PC-3 (cell line): ENCODE measurements at regions not wholly inside any gene's neighbourhood (a gene's known extent, or its start where the extent isn't known, plus 50 kb on each side); places are given as distances from the start of the nearest gene placed in this dataset.

ENCODE experiments used
- ATAC-seq: fragments of 200-7000 bp; cut with Tn5 transposase; 2 replicates; pipeline ENCODE4 v1.9.1; 2020; ENCODE audit warnings: mild to moderate bottlenecking, moderate library complexity
- BruUV-seq: library from RNA; stranded (reverse); fragments of 400-500 nt; replicated peaks from 2 replicates; lab custom pipeline; 2021; lab: Mats Ljungman, UMichigan
- CTCF ChIA-PET: fragments of 300-600 bp; sonication (Branson Sonifier 250); formaldehyde crosslinking; loops from one replicate; lab custom pipeline; 2022; ENCODE audit warnings: antibody characterized with exemption; lab: Charles Lee
- POLR2A ChIA-PET: fragments of 300-600 bp; sonication (Branson Sonifier 250); formaldehyde crosslinking; loops from one replicate; lab custom pipeline; 2022; ENCODE audit warnings: antibody characterized with exemption; ENCODE audit not compliant: unreplicated experiment; lab: Charles Lee
- DNase-seq: peaks from one replicate; pipeline ENCODE4 v3.0.0-alpha.2; 2015
- H2AFZ ChIP-seq: fragments of 300-600 bp; sonication (generic); 2 replicates; pipeline ENCODE4 v1.6.0; 2016; ENCODE audit warnings: antibody characterized with exemption, low read length
- H3F3A ChIP-seq: fragments of 300-600 bp; sonication (generic); one replicate; pipeline ENCODE4 v1.6.0; 2017; ENCODE audit warnings: antibody characterized with exemption, low read length, control low read depth, mild to moderate bottlenecking; ENCODE audit not compliant: unreplicated experiment
- H3K27ac ChIP-seq: fragments of 300-600 bp; sonication (generic); 2 replicates; pipeline ENCODE4 v1.5.1; 2016; ENCODE audit warnings: mild to moderate bottlenecking, low read length
- H3K27me3 ChIP-seq: fragments of 300-600 bp; sonication (generic); 2 replicates; pipeline ENCODE4 v1.6.1; 2016; ENCODE audit warnings: low read length, mixed read lengths
- H3K36me3 ChIP-seq: fragments of 300-600 bp; sonication (generic); 2 replicates; pipeline ENCODE4 v1.6.1; 2016; ENCODE audit warnings: low read depth, mixed run types, low read length, mixed read lengths
- H3K4me1 ChIP-seq: fragments of 300-600 bp; sonication (generic); 2 replicates; pipeline ENCODE4 v1.5.1; 2016; ENCODE audit warnings: low read length; ENCODE audit not compliant: insufficient read depth
- H3K4me2 ChIP-seq: fragments of 300-600 bp; sonication (generic); 2 replicates; pipeline ENCODE4 v1.6.0; 2016; ENCODE audit warnings: low read length
- H3K4me3 ChIP-seq: fragments of 300-600 bp; sonication (generic); 2 replicates; pipeline ENCODE4 v1.5.1; 2016; ENCODE audit warnings: mild to moderate bottlenecking, low read length, mixed read lengths
- H3K79me2 ChIP-seq: fragments of 300-600 bp; sonication (generic); 2 replicates; pipeline ENCODE4 v1.6.1; 2017; ENCODE audit warnings: low read length, mixed read lengths
- H3K9ac ChIP-seq: fragments of 300-600 bp; sonication (generic); 2 replicates; pipeline ENCODE4 v1.6.0; 2016; ENCODE audit warnings: mild to moderate bottlenecking, low read length
- H3K9me2 ChIP-seq: fragments of 300-600 bp; sonication (generic); replicated peaks from 2 replicates; pipeline ENCODE4 v1.6.1; 2016; ENCODE audit warnings: mixed run types, low read length, mixed read lengths
- H3K9me3 ChIP-seq: fragments of 300-600 bp; sonication (generic); 2 replicates; pipeline ENCODE4 v1.6.1; 2016; ENCODE audit warnings: low read length, mixed read lengths
- H4K20me1 ChIP-seq: fragments of 300-600 bp; sonication (generic); 2 replicates; pipeline ENCODE4 v1.6.1; 2016; ENCODE audit warnings: low read length, mixed read lengths
- EZH2 ChIP-seq: fragments of 300-600 bp; sonication (generic); IDR thresholded peaks from one replicate; pipeline ENCODE4 v1.6.1; 2017; ENCODE audit warnings: antibody characterized with exemption, mild to moderate bottlenecking, low read length; ENCODE audit not compliant: unreplicated experiment
- EZH2phosphoT487 ChIP-seq: fragments of 300-600 bp; sonication (generic); IDR thresholded peaks from 2 replicates; pipeline ENCODE4 v1.6.1; 2018; ENCODE audit warnings: mild to moderate bottlenecking, antibody characterized with exemption, low read length, borderline replicate concordance
- intact Hi-C: fragments of 100-400 bp; cut with micrococcal nuclease; formaldehyde crosslinking; loops from 2 replicates; pipeline ENCODE4 v1.9.0; 2023
- TF ChIP-seq, protein P1 (sequence below): fragments of 300-600 bp; sonication (generic); conservative IDR thresholded peaks from 2 replicates; pipeline ENCODE4 v1.5.1; 2017; ENCODE audit warnings: antibody characterized with exemption, low read depth, mild to moderate bottlenecking, low read length

DNA sequence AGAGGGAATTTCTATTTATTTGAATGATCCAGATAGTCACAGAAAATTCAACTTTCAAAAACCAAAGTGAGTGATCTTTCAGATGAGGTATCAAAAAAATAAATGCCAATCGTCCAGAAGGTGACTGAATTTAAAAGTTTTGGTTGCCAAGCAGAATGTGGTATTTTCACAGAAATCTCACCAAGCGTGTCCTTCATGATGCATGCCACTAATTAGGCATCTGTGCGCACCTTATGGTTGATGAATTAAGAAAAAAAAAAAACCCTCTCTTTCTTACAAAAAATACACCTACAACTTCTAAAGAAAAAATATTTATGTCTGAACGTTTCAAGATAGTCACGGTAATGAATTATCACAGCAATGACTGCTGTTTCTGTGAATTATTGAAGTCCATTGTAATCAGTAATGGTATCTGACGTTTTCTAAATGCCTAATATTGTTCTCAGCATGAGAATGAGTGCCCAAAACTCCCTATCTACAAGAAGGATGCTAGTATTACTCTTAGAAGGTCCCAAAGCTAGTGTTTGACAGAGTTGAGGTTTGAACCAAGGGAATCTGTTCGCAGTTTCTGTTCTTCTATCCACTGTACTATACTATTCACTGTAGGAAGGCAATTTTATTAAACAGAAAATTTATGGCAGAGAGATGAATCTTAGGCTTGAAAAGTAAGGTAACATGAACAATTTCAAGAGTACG lies 219.6 kb upstream of the NETO1 start:
- Histone ChIP-seq H3K9ac (no peak overlapping the region), H3K4me3 (no peak overlapping the region), H2AFZ (no peak overlapping the region), H3K9me3 (no peaks in the 10 kb centered on the region), H3K36me3 (no peaks in the 10 kb centered on the region), H3F3A (no peaks in the 10 kb centered on the region), H3K27me3 (no peaks in the 10 kb centered on the region), H3K9me2 (no peaks in the 10 kb centered on the region), H4K20me1 (no peaks in the 10 kb centered on the region), H3K4me1 (0 out of 2 replicates have a peak, but pooled peaks cover 6% of the 10 kb centered on the region), H3K27ac (no peak overlapping the region), H3K4me2 (no peak overlapping the region), H3K79me2 (no peaks in the 10 kb centered on the region)
- ATAC-seq = no peak
- TF ChIP-seq, protein P1, sequence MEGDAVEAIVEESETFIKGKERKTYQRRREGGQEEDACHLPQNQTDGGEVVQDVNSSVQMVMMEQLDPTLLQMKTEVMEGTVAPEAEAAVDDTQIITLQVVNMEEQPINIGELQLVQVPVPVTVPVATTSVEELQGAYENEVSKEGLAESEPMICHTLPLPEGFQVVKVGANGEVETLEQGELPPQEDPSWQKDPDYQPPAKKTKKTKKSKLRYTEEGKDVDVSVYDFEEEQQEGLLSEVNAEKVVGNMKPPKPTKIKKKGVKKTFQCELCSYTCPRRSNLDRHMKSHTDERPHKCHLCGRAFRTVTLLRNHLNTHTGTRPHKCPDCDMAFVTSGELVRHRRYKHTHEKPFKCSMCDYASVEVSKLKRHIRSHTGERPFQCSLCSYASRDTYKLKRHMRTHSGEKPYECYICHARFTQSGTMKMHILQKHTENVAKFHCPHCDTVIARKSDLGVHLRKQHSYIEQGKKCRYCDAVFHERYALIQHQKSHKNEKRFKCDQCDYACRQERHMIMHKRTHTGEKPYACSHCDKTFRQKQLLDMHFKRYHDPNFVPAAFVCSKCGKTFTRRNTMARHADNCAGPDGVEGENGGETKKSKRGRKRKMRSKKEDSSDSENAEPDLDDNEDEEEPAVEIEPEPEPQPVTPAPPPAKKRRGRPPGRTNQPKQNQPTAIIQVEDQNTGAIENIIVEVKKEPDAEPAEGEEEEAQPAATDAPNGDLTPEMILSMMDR = no peak
- no peak for DNase-seq
- POLR2A ChIA-PET = no interaction called here
- BruUV-seq = no TSS peak
- CTCF ChIA-PET = no interaction called here
- intact Hi-C loops = no loop called here

DNA sequence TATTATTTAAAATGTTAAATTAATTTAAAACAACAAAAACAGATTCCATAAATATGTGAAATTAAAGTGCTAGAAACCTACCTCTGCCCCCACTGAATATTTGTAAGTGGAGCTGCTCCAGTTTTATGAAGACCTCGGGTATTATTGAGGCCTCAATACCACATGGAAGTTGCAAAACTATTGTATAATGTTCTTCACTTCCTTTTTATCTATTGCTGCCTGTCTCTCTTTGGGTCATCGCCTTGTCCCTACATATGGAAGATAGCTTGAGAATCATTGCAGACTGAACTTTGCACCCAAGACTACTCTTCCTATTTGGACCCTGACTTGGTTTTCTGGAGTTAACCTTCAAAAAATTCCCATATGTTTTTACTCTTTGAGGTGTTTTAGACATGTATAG lies 212.1 kb upstream of the NETO1 start:
- no TSS peak for BruUV-seq
- Histone ChIP-seq H3K27ac (no peak overlapping the region), H4K20me1 (no peaks in the 10 kb centered on the region), H3K4me1 (no peaks in the 10 kb centered on the region), H3K9ac (no peak overlapping the region), H3F3A (no peaks in the 10 kb centered on the region), H2AFZ (no peak overlapping the region), H3K36me3 (no peaks in the 10 kb centered on the region), H3K9me3 (no peaks in the 10 kb centered on the region), H3K4me3 (no peak overlapping the region), H3K4me2 (no peak overlapping the region), H3K79me2 (no peaks in the 10 kb centered on the region), H3K27me3 (no peaks in the 10 kb centered on the region), H3K9me2 (no peaks in the 10 kb centered on the region)
- CTCF ChIA-PET = no interaction called here
- no peak for ATAC-seq
- POLR2A ChIA-PET = no interaction called here
- intact Hi-C loops = no loop called here
- no peak for DNase-seq
- TF ChIP-seq EZH2phosphoT487 (no peak), EZH2 (no peak)
- TF ChIP-seq, protein P1 = no peak

DNA sequence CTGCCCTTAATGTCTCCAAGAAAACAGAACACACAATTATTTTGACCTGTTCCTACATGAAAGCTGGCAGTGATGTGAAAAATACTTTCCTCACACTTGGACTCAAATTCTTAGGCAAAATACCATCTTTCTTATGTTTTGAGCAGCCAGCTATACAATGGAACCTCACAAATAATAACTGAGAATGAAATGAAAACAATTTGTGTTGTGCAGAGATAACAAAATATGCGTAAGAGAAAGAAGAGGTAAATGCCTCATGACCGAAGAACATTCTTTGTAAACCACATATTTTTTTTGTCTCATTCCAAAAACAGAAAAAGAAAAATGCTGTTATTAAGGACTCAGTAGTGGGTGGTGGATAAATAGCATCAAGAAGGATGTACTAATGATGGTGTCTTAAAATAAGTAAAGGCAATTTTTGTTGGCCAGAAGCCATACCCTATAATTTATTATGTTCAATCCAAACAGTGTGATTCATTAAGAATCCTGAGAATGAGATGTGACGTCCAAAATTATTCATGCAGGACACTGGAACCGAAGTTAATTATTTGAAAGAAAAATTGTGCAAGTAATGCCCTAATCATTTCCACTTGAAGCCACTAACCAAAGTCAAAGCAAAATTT lies 193.0 kb upstream of the NETO1 start:
- no peaks in the 10 kb centered on the region for H3K4me1 ChIP-seq
- H4K20me1 ChIP-seq = no peaks in the 10 kb centered on the region
- H3K36me3 ChIP-seq = no peaks in the 10 kb centered on the region
- H3F3A ChIP-seq = no peaks in the 10 kb centered on the region
- no TSS peak for BruUV-seq
- no peak overlapping the region for H3K9ac ChIP-seq
- peak; percentile 10 for DNase-seq
- no peaks in the 10 kb centered on the region for H3K79me2 ChIP-seq
- TF ChIP-seq EZH2phosphoT487 = no peak
- TF ChIP-seq, protein P1 = no peak
- no peak for TF ChIP-seq EZH2
- H3K27me3 ChIP-seq = no peaks in the 10 kb centered on the region
- H3K4me3 ChIP-seq = no peak overlapping the region
- no peak for ATAC-seq
- no peak overlapping the region for H3K27ac ChIP-seq
- intact Hi-C loops = no loop called here
- ChIA-PET POLR2A (no interaction called here), CTCF (no interaction called here)
- no peak overlapping the region for H2AFZ ChIP-seq
- no peaks in the 10 kb centered on the region for H3K9me3 ChIP-seq
- H3K9me2 ChIP-seq = no peaks in the 10 kb centered on the region; the same call in 1 of the 2 replicates
- no peak overlapping the region for H3K4me2 ChIP-seq
